ENCODE measurements at regions not wholly inside any gene's neighbourhood (a gene's known extent, or its start where the extent isn't known, plus 50 kb on each side); places are given as distances from the start of the nearest gene placed in this dataset.

- no peak for TF ChIP-seq FOXP2 (optimal IDR thresholded peaks at IDR 0.05; ENCODE audit: borderline replicate concordance, extremely low read depth, extremely low read length, insufficient read depth)
These were observed 102.2 kb upstream of the ARRDC4 start for GRCh38 chr15:97858296-97858695.

GRCh38 chr15:97861529-97862260 is 98.8 kb upstream of the ARRDC4 start:
- TF ChIP-seq SIN3A (IDR thresholded peaks at IDR 0.05; ENCODE audit: borderline replicate concordance, insufficient read depth, low read length) (no peak), POLR2AphosphoS5 (IDR thresholded peaks at IDR 0.05; ENCODE audit: low read depth, low read length) (no peak), FOXP2 (optimal IDR thresholded peaks at IDR 0.05; ENCODE audit: borderline replicate concordance, extremely low read depth, extremely low read length, insufficient read depth) (no peak), REST (IDR thresholded peaks at IDR 0.05; ENCODE audit: insufficient read depth in 1 of 2, low read depth in 2 of 2, low read length in 2 of 2) (no peak), TAF1 (IDR thresholded peaks at IDR 0.05; ENCODE audit: borderline replicate concordance, insufficient read depth, low read length) (no peak)

GRCh38 chr15:97866959-97867358 is 93.5 kb upstream of the ARRDC4 start:
- TF ChIP-seq REST (IDR thresholded peaks at IDR 0.05; ENCODE audit: insufficient read depth in 1 of 2, low read depth in 2 of 2, low read length in 2 of 2): no peak

- no peak for TF ChIP-seq POLR2AphosphoS5 (IDR thresholded peaks at IDR 0.05; ENCODE audit: low read depth, low read length)
These were observed 92.6 kb upstream of the ARRDC4 start for GRCh38 chr15:97867870-97868269.

GRCh38 chr15:97868981-97869380 is 91.5 kb upstream of the ARRDC4 start:
- TF ChIP-seq POLR2AphosphoS5 (IDR thresholded peaks at IDR 0.05; ENCODE audit: low read depth, low read length) (no peak), FOXP2 (optimal IDR thresholded peaks at IDR 0.05; ENCODE audit: borderline replicate concordance, extremely low read depth, extremely low read length, insufficient read depth) (no peak), REST (IDR thresholded peaks at IDR 0.05; ENCODE audit: insufficient read depth in 1 of 2, low read depth in 2 of 2, low read length in 2 of 2) (no peak), TAF1 (IDR thresholded peaks at IDR 0.05; ENCODE audit: borderline replicate concordance, insufficient read depth, low read length) (no peak), SIN3A (IDR thresholded peaks at IDR 0.05; ENCODE audit: borderline replicate concordance, insufficient read depth, low read length) (no peak)

GRCh38 chr15:97870771-97871170 is 89.7 kb upstream of the ARRDC4 start:
- TF ChIP-seq REST (IDR thresholded peaks at IDR 0.05; ENCODE audit: insufficient read depth in 1 of 2, low read depth in 2 of 2, low read length in 2 of 2): no peak
- TF ChIP-seq SIN3A (IDR thresholded peaks at IDR 0.05; ENCODE audit: borderline replicate concordance, insufficient read depth, low read length): no peak
- no peak for TF ChIP-seq POLR2AphosphoS5 (IDR thresholded peaks at IDR 0.05; ENCODE audit: low read depth, low read length)
- no peak for TF ChIP-seq TAF1 (IDR thresholded peaks at IDR 0.05; ENCODE audit: borderline replicate concordance, insufficient read depth, low read length)
- TF ChIP-seq FOXP2 (optimal IDR thresholded peaks at IDR 0.05; ENCODE audit: borderline replicate concordance, extremely low read depth, extremely low read length, insufficient read depth): no peak

Measured in PFSK-1 (cell line).